Mesenchymal stem cell (in vitro differentiated cells and primary cell): ENCODE measurements at regions not wholly inside any gene's neighbourhood (a gene's known extent, or its start where the extent isn't known, plus 50 kb on each side); places are given as distances from the start of the nearest gene placed in this dataset.

Source experiments
- DNase-seq: peaks from one replicate; pipeline ENCODE4 v3.0.0-alpha.2; 2013
- H2AFZ ChIP-seq: one replicate; pipeline ENCODE4 v1.6.1; 2013; ENCODE audit warnings: low read depth, mild to moderate bottlenecking, control low read depth, inconsistent platforms, low read length, moderate library complexity
- H2AK5ac ChIP-seq: 2 replicates; pipeline ENCODE4 v1.6.1; 2013; ENCODE audit warnings: low read length, moderate library complexity, mild to moderate bottlenecking, inconsistent platforms; ENCODE audit not compliant: severe bottlenecking
- H2BK120ac ChIP-seq: one replicate; pipeline ENCODE4 v1.6.1; 2013; ENCODE audit warnings: low read depth, mild to moderate bottlenecking, inconsistent platforms, low read length, moderate library complexity
- H2BK12ac ChIP-seq, 2 experiments: one replicate each; pipeline ENCODE4 v1.6.1; 2013; ENCODE audit warnings: inconsistent platforms in 2 of 2, low read length in 2 of 2, mild to moderate bottlenecking in 2 of 2, moderate library complexity in 2 of 2, control low read depth in 1 of 2
- H2BK15ac ChIP-seq: one replicate; pipeline ENCODE4 v1.6.1; 2013; ENCODE audit warnings: mild to moderate bottlenecking, low read depth, inconsistent platforms; ENCODE audit not compliant: poor library complexity, severe bottlenecking
- H2BK5ac ChIP-seq: 2 replicates; pipeline ENCODE4 v1.6.1; 2013; ENCODE audit warnings: low read depth, mild to moderate bottlenecking, low read length, control low read depth, inconsistent platforms; ENCODE audit not compliant: poor library complexity, severe bottlenecking
- H3K14ac ChIP-seq, 2 experiments: one replicate each; pipeline ENCODE4 v1.6.1; 2013; ENCODE audit warnings: inconsistent platforms in 2 of 2, low read length in 2 of 2, control low read depth in 1 of 2, mild to moderate bottlenecking in 1 of 2, moderate library complexity in 1 of 2
- H3K18ac ChIP-seq, 2 experiments: one replicate each; pipeline ENCODE4 v1.6.1; 2013; ENCODE audit warnings: inconsistent platforms in 2 of 2, low read length in 2 of 2, control low read depth in 1 of 2, low read depth in 1 of 2, mild to moderate bottlenecking in 1 of 2
- H3K23ac ChIP-seq, 2 experiments: one replicate each; pipeline ENCODE4 v1.6.1; 2013; ENCODE audit warnings: inconsistent platforms in 2 of 2, low read length in 2 of 2, mild to moderate bottlenecking in 2 of 2, moderate library complexity in 2 of 2, control low read depth in 1 of 2
- H3K27ac ChIP-seq: 2 replicates; pipeline ENCODE4 v1.5.1; 2013; ENCODE audit warnings: mild to moderate bottlenecking, moderate library complexity, low read length, control low read depth, inconsistent platforms; ENCODE audit not compliant: poor library complexity, severe bottlenecking
- H3K27me3 ChIP-seq, 2 experiments: 2 replicates each; pipeline versions ENCODE4 v1.6.1 to v1.7.0; 2013; ENCODE audit warnings: low read length in 2 of 2, mild to moderate bottlenecking in 2 of 2, moderate library complexity in 2 of 2, control low read depth in 1 of 2, inconsistent platforms in 1 of 2; ENCODE audit not compliant: control insufficient read depth in 1 of 2, insufficient read depth in 1 of 2
- H3K36me3 ChIP-seq, 2 experiments: 2 replicates each; pipeline versions ENCODE4 v1.6.1 to v1.7.0; 2013; ENCODE audit warnings: low read length in 2 of 2, control low read depth in 1 of 2, inconsistent platforms in 1 of 2, low read depth in 1 of 2, mild to moderate bottlenecking in 1 of 2; ENCODE audit not compliant: insufficient read depth in 2 of 2, control insufficient read depth in 1 of 2
- H3K4ac ChIP-seq, 2 experiments: one replicate each; pipeline ENCODE4 v1.6.1; 2013; ENCODE audit warnings: inconsistent platforms in 2 of 2, low read length in 2 of 2, mild to moderate bottlenecking in 2 of 2, moderate library complexity in 2 of 2, control low read depth in 1 of 2, low read depth in 1 of 2
- H3K4me1 ChIP-seq: 2 replicates; pipeline ENCODE4 v1.6.1; 2013; ENCODE audit warnings: low read depth, low read length, control low read depth; ENCODE audit not compliant: control insufficient read depth, insufficient read depth
- H3K4me2 ChIP-seq: 2 replicates; pipeline ENCODE4 v1.6.1; 2013; ENCODE audit warnings: low read length, mild to moderate bottlenecking, inconsistent platforms; ENCODE audit not compliant: poor library complexity, severe bottlenecking
- H3K4me3 ChIP-seq, 2 experiments: 2 replicates each; pipeline versions ENCODE4 v1.5.1 to v1.7.0; 2013; ENCODE audit warnings: low read length in 2 of 2, mild to moderate bottlenecking in 2 of 2, control low read depth in 1 of 2, low read depth in 1 of 2; ENCODE audit not compliant: insufficient read depth in 1 of 2
- H3K79me1 ChIP-seq: replicated peaks from 2 replicates; pipeline ENCODE4 v1.6.1; 2013; ENCODE audit warnings: mild to moderate bottlenecking, control low read depth, low read length, inconsistent platforms; ENCODE audit not compliant: poor library complexity, severe bottlenecking
- H3K9ac ChIP-seq: 2 replicates; pipeline ENCODE4 v1.7.0; 2013; ENCODE audit warnings: mild to moderate bottlenecking, low read length, moderate library complexity
- H3K9me3 ChIP-seq: 2 replicates; pipeline ENCODE4 v1.7.0; 2013; ENCODE audit warnings: mild to moderate bottlenecking, low read length; ENCODE audit not compliant: control insufficient read depth
- H4K8ac ChIP-seq: one replicate; pipeline ENCODE4 v1.6.1; 2013; ENCODE audit warnings: inconsistent platforms, mild to moderate bottlenecking, low read length, moderate library complexity
- H4K91ac ChIP-seq: one replicate; pipeline ENCODE4 v1.6.1; 2013; ENCODE audit warnings: mild to moderate bottlenecking, low read length, inconsistent platforms
- WGBS: methylation state at CpG from one replicate; pipeline ENCODE4 v1.1.7; 2013; ENCODE audit warnings: mixed read lengths; 5-methylcytosine and 5-hydroxymethylcytosine counted together

GRCh38 chr11:121761186-121761585, 308.4 kb upstream of the SORL1-AS1 start:
- Histone ChIP-seq H3K27me3 (peaks cover 6% of the 10 kb centered on the region in 2 experiments), H2BK15ac (no peak overlapping the region), H2BK12ac (no peak overlapping the region), H2BK5ac (no peak overlapping the region), H3K4me3 (no peak overlapping the region), H3K4ac (no peak overlapping the region), H3K79me1 (no peaks in the 10 kb centered on the region), H3K4me2 (no peak overlapping the region), H4K91ac (no peak overlapping the region), H3K18ac (no peak overlapping the region), H2AK5ac (no peak overlapping the region), H4K8ac (no peak overlapping the region), H3K4me1 (no peaks in the 10 kb centered on the region), H3K9me3 (no peaks in the 10 kb centered on the region), H3K36me3 (no peaks in the 10 kb centered on the region), H3K27ac (no peak overlapping the region), H3K9ac (no peak overlapping the region), H3K23ac (no peak overlapping the region), H3K14ac (no peak overlapping the region), H2AFZ (no peak overlapping the region), H2BK120ac (no peak overlapping the region)
- DNase-seq, result no peak
- WGBS, result 57% methylated on average over 2 of the region's 2 CpGs

- H2BK5ac ChIP-seq, result no peak overlapping the region
- WGBS, result 55% methylated on average over 6 of the region's 6 CpGs
- H3K4ac ChIP-seq, result no peak overlapping the region
- no peak overlapping the region for H2BK120ac ChIP-seq
- no peak for DNase-seq
- no peak overlapping the region for H3K23ac ChIP-seq
- no peak overlapping the region for H3K27ac ChIP-seq
- H3K9ac ChIP-seq, result no peak overlapping the region
- H4K8ac ChIP-seq, result no peak overlapping the region
- no peak overlapping the region for H3K4me2 ChIP-seq
- no peaks in the 10 kb centered on the region for H3K4me1 ChIP-seq
- H4K91ac ChIP-seq, result no peak overlapping the region
- no peaks in the 10 kb centered on the region for H3K79me1 ChIP-seq
- H3K36me3 ChIP-seq, result no peaks in the 10 kb centered on the region
- no peak overlapping the region for H2AK5ac ChIP-seq
- no peaks in the 10 kb centered on the region for H3K9me3 ChIP-seq
- H2AFZ ChIP-seq, result no peak overlapping the region
- no peak overlapping the region for H2BK15ac ChIP-seq
- no peak overlapping the region for H3K14ac ChIP-seq
- no peak overlapping the region for H2BK12ac ChIP-seq
- peaks cover 3 to 4% of the 10 kb centered on the region in 2 experiments for H3K27me3 ChIP-seq
- H3K4me3 ChIP-seq, result no peak overlapping the region
- H3K18ac ChIP-seq, result no peak overlapping the region
Measured at GRCh38 chr11:121757480-121758125, 304.8 kb upstream of the SORL1-AS1 start.

DNA sequence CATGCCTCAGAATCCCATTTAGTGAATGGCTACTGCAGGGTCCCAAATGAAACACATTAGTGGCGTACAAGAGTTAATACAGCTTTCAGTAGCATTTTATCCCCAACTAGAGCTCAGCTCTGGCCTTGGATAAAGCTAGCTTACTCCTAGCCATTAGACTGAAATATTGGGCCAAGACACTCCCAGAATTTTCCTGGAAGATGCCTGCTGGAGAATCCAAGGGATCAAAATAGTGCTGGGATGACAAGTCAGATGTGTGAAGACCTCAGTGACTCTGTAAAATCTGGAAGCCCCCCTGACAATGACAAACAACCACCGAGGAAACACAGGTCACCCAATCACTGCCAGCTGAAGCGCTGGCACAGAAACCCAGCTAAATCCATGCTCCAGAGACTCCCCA, 303.1 kb upstream of the SORL1-AS1 start:
- Histone ChIP-seq H3K4ac (no peak overlapping the region), H3K36me3 (no peaks in the 10 kb centered on the region), H4K91ac (no peak overlapping the region), H3K4me3 (no peak overlapping the region), H2BK120ac (no peak overlapping the region), H3K79me1 (no peaks in the 10 kb centered on the region), H2BK12ac (no peak overlapping the region), H4K8ac (no peak overlapping the region), H3K27ac (no peak overlapping the region), H2AK5ac (no peak overlapping the region), H2AFZ (no peak overlapping the region), H3K23ac (no peak overlapping the region), H3K9ac (no peak overlapping the region), H3K18ac (no peak overlapping the region), H2BK15ac (no peak overlapping the region), H2BK5ac (no peak overlapping the region), H3K14ac (no peak overlapping the region), H3K9me3 (no peaks in the 10 kb centered on the region), H3K27me3 (no peaks in the 10 kb centered on the region), H3K4me1 (no peaks in the 10 kb centered on the region), H3K4me2 (no peak overlapping the region)
- no peak for DNase-seq
- 44% methylated on average over 2 of the region's 3 CpGs for WGBS

DNA sequence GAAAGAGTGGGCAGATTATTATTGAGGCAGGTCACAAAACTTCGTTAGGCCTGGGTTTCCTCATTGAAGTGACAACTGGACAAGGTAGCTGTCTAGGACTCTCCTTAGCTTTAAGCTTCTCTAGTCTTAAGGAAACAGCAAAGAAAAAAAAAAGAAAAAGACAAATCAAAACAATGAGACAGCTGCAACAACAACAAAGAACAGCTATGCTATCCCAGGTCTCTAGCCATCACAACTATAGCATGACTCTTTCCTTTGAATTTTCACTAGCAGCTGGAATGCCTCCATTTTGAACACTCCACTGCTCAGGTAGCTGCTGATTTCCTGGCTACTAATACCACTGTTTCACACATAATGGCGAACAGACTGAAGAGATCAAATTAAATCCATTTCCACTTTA, 302.4 kb upstream of the SORL1-AS1 start:
- no peak overlapping the region for H4K91ac ChIP-seq
- H3K23ac ChIP-seq, result no peak overlapping the region
- no peaks in the 10 kb centered on the region for H3K36me3 ChIP-seq
- H2AFZ ChIP-seq, result no peak overlapping the region
- H3K4me1 ChIP-seq, result no peaks in the 10 kb centered on the region
- no peak overlapping the region for H4K8ac ChIP-seq
- no peaks in the 10 kb centered on the region for H3K9me3 ChIP-seq
- no peak overlapping the region for H2BK5ac ChIP-seq
- no peak overlapping the region for H3K14ac ChIP-seq
- H2AK5ac ChIP-seq, result no peak overlapping the region
- H2BK15ac ChIP-seq, result no peak overlapping the region
- WGBS, result 93% methylated on average over 2 of the region's 2 CpGs
- H3K4me3 ChIP-seq, result no peak overlapping the region
- no peak for DNase-seq
- no peak overlapping the region for H3K4me2 ChIP-seq
- H2BK12ac ChIP-seq, result no peak overlapping the region
- no peak overlapping the region for H2BK120ac ChIP-seq
- no peak overlapping the region for H3K9ac ChIP-seq
- H3K27me3 ChIP-seq, result no peaks in the 10 kb centered on the region
- H3K18ac ChIP-seq, result no peak overlapping the region
- no peak overlapping the region for H3K27ac ChIP-seq
- H3K79me1 ChIP-seq, result no peaks in the 10 kb centered on the region
- H3K4ac ChIP-seq, result no peak overlapping the region
